ENCODE measurements at regions not wholly inside any gene's neighbourhood (a gene's known extent, or its start where the extent isn't known, plus 50 kb on each side); places are given as distances from the start of the nearest gene placed in this dataset.

GRCh38 chr12:100688451-100688864 lies 106.1 kb upstream of the ANO4 start:
- TF ChIP-seq SETDB1 (IDR thresholded peaks at IDR 0.05; ENCODE audit: insufficient read length, low read length) (no peak), ZNF600 (tag by site-specific recombination; IDR thresholded peaks at IDR 0.05) (no peak), ZBTB21 (tag by site-specific recombination; IDR thresholded peaks at IDR 0.05) (no peak), ZFP3 (tag by site-specific recombination; IDR thresholded peaks at IDR 0.05; ENCODE audit: low read depth) (no peak), ZNF169 (tag by site-specific recombination; IDR thresholded peaks at IDR 0.05) (no peak), ZEB2 (tag by site-specific recombination; IDR thresholded peaks at IDR 0.05) (no peak), ZNF26 (tag by site-specific recombination; IDR thresholded peaks at IDR 0.05) (no peak), SP3 (tag by site-specific recombination; IDR thresholded peaks at IDR 0.05) (no peak), ZNF768 (tag by site-specific recombination; IDR thresholded peaks at IDR 0.05) (no peak), ZNF335 (tag by site-specific recombination; conservative IDR thresholded peaks at IDR 0.05) (no peak), ZNF292 (tag by site-specific recombination; IDR thresholded peaks at IDR 0.05; ENCODE audit: borderline replicate concordance, low read depth) (no peak)
- TF ChIP-seq, protein P1, sequence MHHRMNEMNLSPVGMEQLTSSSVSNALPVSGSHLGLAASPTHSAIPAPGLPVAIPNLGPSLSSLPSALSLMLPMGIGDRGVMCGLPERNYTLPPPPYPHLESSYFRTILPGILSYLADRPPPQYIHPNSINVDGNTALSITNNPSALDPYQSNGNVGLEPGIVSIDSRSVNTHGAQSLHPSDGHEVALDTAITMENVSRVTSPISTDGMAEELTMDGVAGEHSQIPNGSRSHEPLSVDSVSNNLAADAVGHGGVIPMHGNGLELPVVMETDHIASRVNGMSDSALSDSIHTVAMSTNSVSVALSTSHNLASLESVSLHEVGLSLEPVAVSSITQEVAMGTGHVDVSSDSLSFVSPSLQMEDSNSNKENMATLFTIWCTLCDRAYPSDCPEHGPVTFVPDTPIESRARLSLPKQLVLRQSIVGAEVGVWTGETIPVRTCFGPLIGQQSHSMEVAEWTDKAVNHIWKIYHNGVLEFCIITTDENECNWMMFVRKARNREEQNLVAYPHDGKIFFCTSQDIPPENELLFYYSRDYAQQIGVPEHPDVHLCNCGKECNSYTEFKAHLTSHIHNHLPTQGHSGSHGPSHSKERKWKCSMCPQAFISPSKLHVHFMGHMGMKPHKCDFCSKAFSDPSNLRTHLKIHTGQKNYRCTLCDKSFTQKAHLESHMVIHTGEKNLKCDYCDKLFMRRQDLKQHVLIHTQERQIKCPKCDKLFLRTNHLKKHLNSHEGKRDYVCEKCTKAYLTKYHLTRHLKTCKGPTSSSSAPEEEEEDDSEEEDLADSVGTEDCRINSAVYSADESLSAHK (tag by site-specific recombination; IDR thresholded peaks at IDR 0.05): no peak
- TF ChIP-seq, protein P2, sequence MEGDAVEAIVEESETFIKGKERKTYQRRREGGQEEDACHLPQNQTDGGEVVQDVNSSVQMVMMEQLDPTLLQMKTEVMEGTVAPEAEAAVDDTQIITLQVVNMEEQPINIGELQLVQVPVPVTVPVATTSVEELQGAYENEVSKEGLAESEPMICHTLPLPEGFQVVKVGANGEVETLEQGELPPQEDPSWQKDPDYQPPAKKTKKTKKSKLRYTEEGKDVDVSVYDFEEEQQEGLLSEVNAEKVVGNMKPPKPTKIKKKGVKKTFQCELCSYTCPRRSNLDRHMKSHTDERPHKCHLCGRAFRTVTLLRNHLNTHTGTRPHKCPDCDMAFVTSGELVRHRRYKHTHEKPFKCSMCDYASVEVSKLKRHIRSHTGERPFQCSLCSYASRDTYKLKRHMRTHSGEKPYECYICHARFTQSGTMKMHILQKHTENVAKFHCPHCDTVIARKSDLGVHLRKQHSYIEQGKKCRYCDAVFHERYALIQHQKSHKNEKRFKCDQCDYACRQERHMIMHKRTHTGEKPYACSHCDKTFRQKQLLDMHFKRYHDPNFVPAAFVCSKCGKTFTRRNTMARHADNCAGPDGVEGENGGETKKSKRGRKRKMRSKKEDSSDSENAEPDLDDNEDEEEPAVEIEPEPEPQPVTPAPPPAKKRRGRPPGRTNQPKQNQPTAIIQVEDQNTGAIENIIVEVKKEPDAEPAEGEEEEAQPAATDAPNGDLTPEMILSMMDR (tag by site-specific recombination; IDR thresholded peaks at IDR 0.05): no peak
